CD4-positive, alpha-beta T cell (primary cell): ENCODE measurements at regions not wholly inside any gene's neighbourhood (a gene's known extent, or its start where the extent isn't known, plus 50 kb on each side); places are given as distances from the start of the nearest gene placed in this dataset.

ENCODE experiments used
- ATAC-seq: fragments of 200-7000 bp; cut with Tn5 transposase; one replicate; pipeline ENCODE4 v1.10.0; 2022; ENCODE audit warnings: mild to moderate bottlenecking; ENCODE audit not compliant: poor library complexity
- CTCF ChIA-PET: fragments of 350-600 bp; sonication (Branson Sonifier 250); formaldehyde crosslinking; loops from one replicate; lab custom pipeline; 2021; ENCODE audit warnings: antibody characterized with exemption, inconsistent platforms; lab: Charles Lee
- POLR2A ChIA-PET: fragments of 350-600 bp; sonication (Branson Sonifier 250); formaldehyde crosslinking; loops from one replicate; lab custom pipeline; 2021; ENCODE audit warnings: antibody characterized with exemption, inconsistent platforms; lab: Charles Lee
- DNase-seq, 14 experiments: peaks; one replicate each; pipeline ENCODE4 v3.0.0-alpha.2; 2013 to 2020; ENCODE audit warnings: mixed read lengths in 2 of 14
- H3K27ac ChIP-seq, 2 donors: one replicate each; pipeline versions ENCODE4 v1.5.1 to v1.7.0; 2013; ENCODE audit warnings: low read length in 2 of 2, low read depth in 1 of 2, mild to moderate bottlenecking in 1 of 2
- H3K27me3 ChIP-seq, 2 experiments: 1 replicate in 1 of 2; 2 replicates in 1 of 2; pipeline versions ENCODE4 v1.6.1 to v1.7.0; 2013; ENCODE audit warnings: low read length in 2 of 2, control low read depth in 1 of 2, mild to moderate bottlenecking in 1 of 2, moderate library complexity in 1 of 2; ENCODE audit not compliant: insufficient read depth in 2 of 2, control insufficient read depth in 1 of 2
- H3K36me3 ChIP-seq: one replicate; pipeline ENCODE4 v1.6.1; 2013; ENCODE audit warnings: low read length, control low read depth; ENCODE audit not compliant: insufficient read depth
- H3K4me1 ChIP-seq: one replicate; pipeline ENCODE4 v1.6.1; 2013; ENCODE audit warnings: low read length, control low read depth; ENCODE audit not compliant: insufficient read depth
- H3K4me3 ChIP-seq: one replicate; pipeline ENCODE4 v1.5.1; 2013; ENCODE audit warnings: mild to moderate bottlenecking, low read length, moderate library complexity
- H3K9me3 ChIP-seq, 2 experiments: 1 replicate in 1 of 2; 2 replicates in 1 of 2; pipeline versions ENCODE4 v1.6.1 to v1.7.0; 2013; ENCODE audit warnings: low read length in 2 of 2, mild to moderate bottlenecking in 2 of 2, control low read depth in 1 of 2, moderate library complexity in 1 of 2; ENCODE audit not compliant: control insufficient read depth in 1 of 2, insufficient read depth in 1 of 2
- H3K27ac Mint-ChIP-seq: one replicate; pipeline ENCODE4 v1.8.0; 2020; ENCODE audit warnings: mixed read lengths
- H3K27me3 Mint-ChIP-seq: one replicate; pipeline ENCODE4 v1.8.0; 2021; ENCODE audit warnings: mixed read lengths
- H3K36me3 Mint-ChIP-seq: one replicate; pipeline ENCODE4 v1.8.0; 2021; ENCODE audit warnings: low read depth, mixed read lengths
- H3K4me1 Mint-ChIP-seq: one replicate; pipeline ENCODE4 v1.8.0; 2021; ENCODE audit warnings: low read depth, mixed read lengths
- H3K4me3 Mint-ChIP-seq: one replicate; pipeline ENCODE4 v1.8.0; 2020; ENCODE audit warnings: mild to moderate bottlenecking, mixed read lengths
- H3K9me3 Mint-ChIP-seq: one replicate; pipeline ENCODE4 v1.8.0; 2020; ENCODE audit warnings: mixed read lengths
- CTCF ChIP-seq: fragments of 200-600 bp; IDR thresholded peaks from one replicate; pipeline ENCODE4 v1.8.0; 2022; ENCODE audit warnings: antibody characterized with exemption, mild to moderate bottlenecking
- intact Hi-C, 2 experiments: fragments of 100-400 bp; cut with DNase I in 1 of 2; cut with micrococcal nuclease in 1 of 2; formaldehyde crosslinking; loops; one replicate each; pipeline versions ENCODE4 v1.15.1 to v1.9.0; 2023 to 2025; cut with DNase I, micrococcal nuclease

GRCh38 chr6:74100719-74101287 is 404.8 kb downstream of the CD109 start:
- Mint-ChIP-seq H3K27ac (no peak overlapping the region), H3K4me3 (no peak overlapping the region), H3K4me1 (no peaks in the 10 kb centered on the region), H3K36me3 (no peaks in the 10 kb centered on the region), H3K27me3 (no peaks in the 10 kb centered on the region), H3K9me3 (peaks cover 2% of the 10 kb centered on the region)
- no peak for TF ChIP-seq CTCF
- Histone ChIP-seq H3K4me1 (no peaks in the 10 kb centered on the region), H3K27me3 (no peaks in the 10 kb centered on the region), H3K27ac (no peak overlapping the region), H3K9me3 (no peaks in the 10 kb centered on the region), H3K36me3 (no peaks in the 10 kb centered on the region), H3K4me3 (no peak overlapping the region)
- DNase-seq (no peak), ATAC-seq (no peak)
- POLR2A ChIA-PET = no interaction called here
- intact Hi-C loops = no loop called here
- CTCF ChIA-PET = no interaction called here

- intact Hi-C loops = no loop called here
- Mint-ChIP-seq H3K27ac (no peak overlapping the region), H3K4me3 (no peak overlapping the region), H3K9me3 (peaks cover 2% of the 10 kb centered on the region), H3K4me1 (no peaks in the 10 kb centered on the region), H3K36me3 (no peaks in the 10 kb centered on the region), H3K27me3 (peaks cover 6% of the 10 kb centered on the region)
- Histone ChIP-seq H3K27me3 (no peaks in the 10 kb centered on the region), H3K27ac (no peak overlapping the region), H3K4me3 (no peak overlapping the region), H3K4me1 (no peaks in the 10 kb centered on the region), H3K36me3 (no peaks in the 10 kb centered on the region), H3K9me3 (no peaks in the 10 kb centered on the region)
- CTCF ChIA-PET = no interaction called here
- DNase-seq (no peak), ATAC-seq (no peak)
- TF ChIP-seq CTCF = no peak
- POLR2A ChIA-PET = no interaction called here
Observed at GRCh38 chr6:74096329-74096728, 400.3 kb downstream of the CD109 start.

GRCh38 chr6:74093361-74093760 is 397.4 kb downstream of the CD109 start:
- intact Hi-C loops = no loop called here
- Histone ChIP-seq H3K27ac (no peak overlapping the region), H3K27me3 (no peaks in the 10 kb centered on the region), H3K4me3 (no peak overlapping the region), H3K36me3 (no peaks in the 10 kb centered on the region), H3K4me1 (no peaks in the 10 kb centered on the region), H3K9me3 (no peaks in the 10 kb centered on the region)
- Mint-ChIP-seq H3K4me1 (no peaks in the 10 kb centered on the region), H3K4me3 (no peak overlapping the region), H3K27ac (no peak overlapping the region), H3K36me3 (no peaks in the 10 kb centered on the region), H3K9me3 (no peaks in the 10 kb centered on the region), H3K27me3 (peaks cover 11% of the 10 kb centered on the region)
- TF ChIP-seq CTCF = no peak
- no peak for DNase-seq
- no peak for ATAC-seq
- ChIA-PET POLR2A (no interaction called here), CTCF (no interaction called here)
